Right forelimb (tissue), 1 donor: ENCODE measurements at regions not wholly inside any gene's neighbourhood (a gene's known extent, or its start where the extent isn't known, plus 50 kb on each side); places are given as distances from the start of the nearest gene placed in this dataset.

Experiments
- DNase-seq: peaks from one replicate; pipeline ENCODE4 v3.0.0-alpha.2; 2018

DNA sequence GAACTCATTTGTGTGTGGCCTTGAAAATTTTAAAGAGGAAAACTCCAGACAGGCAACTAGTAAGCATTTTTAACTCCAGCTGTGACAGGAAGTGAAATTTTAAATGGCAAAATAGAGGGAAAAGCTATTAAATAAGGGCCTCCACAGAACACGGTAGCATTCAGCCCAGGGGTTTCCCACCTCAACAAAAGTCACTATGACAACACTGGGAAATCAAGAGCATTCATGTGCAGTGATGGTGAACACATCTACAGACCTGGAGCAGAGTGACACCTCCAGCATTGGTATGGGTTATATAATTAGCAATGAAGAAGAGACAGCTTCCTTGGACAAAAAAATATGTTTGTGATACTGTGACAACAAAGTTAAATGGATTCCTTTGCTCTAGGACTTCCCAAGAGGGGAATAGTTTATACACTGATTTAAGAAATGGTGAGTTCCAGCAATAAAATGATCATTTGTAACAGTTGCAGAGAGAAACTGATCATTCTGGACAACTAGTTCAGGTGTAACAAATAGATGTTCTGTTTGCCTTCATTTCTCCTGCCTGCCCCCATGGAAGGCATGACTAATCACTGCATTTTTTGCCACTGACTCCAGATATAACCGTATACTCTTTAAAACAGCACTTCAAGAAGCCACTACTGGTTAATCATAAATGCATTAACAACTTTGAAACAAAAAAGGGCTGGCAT, 93.3 kb upstream of the SLC44A1 start:
- no peak for DNase-seq

DNA sequence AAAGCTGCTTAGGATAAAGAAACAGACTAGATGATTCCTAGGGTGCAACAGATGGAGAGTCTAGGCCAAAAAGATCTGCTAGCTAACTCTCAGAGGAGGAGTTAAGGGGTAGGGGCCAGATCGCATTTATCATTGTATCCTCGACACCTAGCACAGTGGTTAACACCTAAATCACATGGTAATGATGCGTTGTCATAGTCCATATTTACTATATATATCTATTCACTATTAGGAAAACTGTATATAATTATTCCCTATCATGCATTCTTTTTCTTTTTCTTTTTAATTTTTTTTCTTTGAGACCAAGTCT, 92.8 kb upstream of the SLC44A1 start:
- DNase-seq: no peak

DNA sequence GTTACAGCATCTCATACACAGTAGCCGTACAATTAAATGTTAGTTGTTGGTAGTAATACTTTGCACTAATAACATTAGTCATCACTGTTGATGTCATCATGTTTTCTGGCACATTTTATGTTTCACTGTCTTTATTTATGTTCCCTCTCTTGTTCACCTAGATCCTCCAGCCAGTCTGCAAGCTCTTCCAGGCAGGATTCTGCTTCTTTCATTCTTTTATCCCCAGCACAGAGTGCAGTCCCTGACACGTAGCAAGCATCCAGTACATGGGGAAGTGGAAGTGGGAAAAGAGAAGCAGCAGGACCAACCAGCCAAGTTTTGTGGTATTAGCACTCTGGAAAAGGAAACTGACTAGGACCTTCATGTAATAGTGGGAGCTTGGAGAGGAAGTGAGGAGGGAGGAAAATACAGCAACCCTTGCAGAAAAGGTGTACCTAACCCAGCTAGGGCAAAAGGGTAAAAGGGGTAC, 89.7 kb upstream of the SLC44A1 start:
- DNase-seq: no peak

DNA sequence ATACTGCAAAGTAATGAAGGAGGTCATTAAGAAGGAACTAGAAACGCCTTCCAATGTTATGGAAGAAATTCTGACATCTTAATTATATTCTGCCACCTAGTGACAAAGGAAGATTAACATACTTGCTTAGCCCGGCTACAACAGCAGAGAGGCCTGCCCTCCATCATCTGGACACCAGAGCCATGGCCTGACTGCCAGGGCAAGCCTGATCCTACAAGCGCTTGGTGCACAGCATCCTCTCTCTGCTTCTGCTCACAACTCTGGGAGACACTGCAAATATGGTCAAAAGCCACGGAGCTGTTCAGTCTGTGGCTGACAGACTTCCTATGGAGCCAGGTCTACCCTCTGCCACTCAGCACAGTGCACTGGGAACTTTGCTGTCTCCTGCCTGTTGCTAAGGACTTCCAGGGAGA, 87.3 kb upstream of the SLC44A1 start:
- peak; percentile 56 for DNase-seq

DNA sequence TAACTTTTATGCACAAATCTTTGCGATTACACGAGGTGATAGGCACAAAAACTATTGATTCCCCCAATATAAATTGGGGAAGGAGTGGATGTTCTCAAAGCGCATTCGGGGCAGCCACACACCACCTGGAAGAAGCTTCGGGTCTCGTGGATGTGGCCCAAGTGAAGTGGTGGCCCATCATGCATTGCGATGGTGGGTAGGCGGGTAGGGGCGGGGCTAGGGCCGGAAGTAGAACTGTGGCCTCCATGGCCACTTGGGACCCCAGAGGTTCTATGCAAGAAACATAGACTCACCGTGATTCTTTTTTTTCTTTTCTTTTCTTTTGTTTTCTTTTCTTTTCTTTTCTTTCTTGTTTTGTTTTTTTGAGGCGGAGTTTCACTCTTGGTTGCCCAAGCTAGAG, 86.4 kb upstream of the SLC44A1 start:
- no peak for DNase-seq

DNA sequence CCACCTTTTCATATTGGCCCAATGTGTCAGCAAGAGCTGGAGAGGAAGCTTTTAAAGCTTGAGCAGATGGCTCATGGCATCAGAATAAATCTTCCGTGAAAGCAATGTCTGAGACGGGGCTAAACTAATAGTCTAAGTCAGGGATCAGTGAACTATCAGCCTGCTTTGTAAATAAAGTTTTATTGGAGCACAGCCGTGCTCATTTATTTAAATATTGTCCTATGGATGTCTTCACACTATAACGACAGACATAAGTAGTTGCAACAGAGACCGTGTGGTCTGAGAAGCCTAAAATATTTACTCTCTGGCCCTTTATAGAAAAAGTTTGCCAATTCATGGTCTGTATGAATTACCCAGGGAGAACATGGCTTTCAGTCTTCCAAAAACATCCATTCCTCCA, 85.6 kb upstream of the SLC44A1 start:
- DNase-seq: no peak

DNA sequence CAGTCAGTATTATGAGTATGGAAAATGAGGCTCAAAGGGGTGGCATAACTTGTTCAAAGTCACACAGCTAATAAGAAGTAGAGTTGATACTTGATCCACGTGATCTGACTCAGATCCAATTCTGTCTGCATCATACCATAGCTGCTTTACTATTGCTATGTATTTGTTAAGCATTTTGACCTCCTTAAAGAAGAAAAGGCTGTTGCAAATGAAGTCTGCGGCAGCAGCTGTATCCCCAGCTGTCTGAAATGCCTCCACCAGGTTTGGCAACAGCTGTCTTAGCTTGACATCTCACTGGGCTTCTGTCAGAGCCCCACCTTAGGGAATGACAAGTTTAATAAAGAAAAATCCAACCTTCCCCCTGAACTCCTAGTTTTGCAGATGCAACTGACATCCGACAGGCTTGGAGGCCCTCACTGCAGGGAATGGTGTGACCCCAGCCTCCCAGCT, 75.6 kb upstream of the SLC44A1 start:
- no peak for DNase-seq

GRCh38 chr9:105171076-105171475, 73.4 kb upstream of the SLC44A1 start:
- no peak for DNase-seq

- DNase-seq: no peak
Observed at GRCh38 chr9:105171589-105171988, 72.9 kb upstream of the SLC44A1 start.

- no peak for DNase-seq
Observed at GRCh38 chr9:105172436-105172835, 72.0 kb upstream of the SLC44A1 start.

DNA sequence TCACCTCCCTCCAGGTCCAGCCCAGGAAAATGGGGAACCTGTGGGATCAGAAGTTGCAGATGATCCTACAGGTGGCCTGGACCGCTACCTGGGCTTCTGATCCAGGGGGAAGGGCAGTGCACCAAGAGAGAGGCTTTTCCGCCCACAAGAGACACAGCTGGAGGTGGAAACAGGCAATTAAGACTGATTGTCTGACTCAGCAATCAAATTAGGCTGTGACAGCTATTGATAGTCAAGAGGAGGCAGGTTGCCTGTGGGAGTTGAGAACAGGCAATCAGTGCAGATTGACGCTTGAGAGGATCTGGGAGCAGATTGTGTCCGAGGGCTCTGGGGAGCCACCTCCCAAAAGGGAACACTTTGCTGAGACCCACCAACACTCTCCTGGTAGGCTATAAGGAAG, 71.1 kb upstream of the SLC44A1 start:
- no peak for DNase-seq

DNA sequence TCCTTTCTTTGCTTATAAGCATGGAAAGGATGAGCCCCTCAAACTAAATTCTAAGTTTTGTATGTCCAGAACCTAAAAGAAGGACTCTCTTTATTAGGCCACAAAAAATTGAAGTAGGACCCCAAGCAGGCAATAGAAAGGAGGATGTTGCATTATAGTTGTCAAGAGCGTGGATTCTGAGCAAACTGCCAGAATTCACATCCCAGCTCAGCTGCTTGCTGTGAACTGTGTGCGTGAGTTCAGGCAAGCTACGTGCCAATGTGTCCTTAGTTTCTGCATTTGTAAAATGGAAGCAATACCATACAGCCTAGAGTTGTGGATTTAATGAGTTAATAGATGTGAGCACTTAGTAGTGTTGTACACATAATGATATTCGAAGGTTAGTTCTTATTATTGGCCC, 70.6 kb upstream of the SLC44A1 start:
- no peak for DNase-seq

DNA sequence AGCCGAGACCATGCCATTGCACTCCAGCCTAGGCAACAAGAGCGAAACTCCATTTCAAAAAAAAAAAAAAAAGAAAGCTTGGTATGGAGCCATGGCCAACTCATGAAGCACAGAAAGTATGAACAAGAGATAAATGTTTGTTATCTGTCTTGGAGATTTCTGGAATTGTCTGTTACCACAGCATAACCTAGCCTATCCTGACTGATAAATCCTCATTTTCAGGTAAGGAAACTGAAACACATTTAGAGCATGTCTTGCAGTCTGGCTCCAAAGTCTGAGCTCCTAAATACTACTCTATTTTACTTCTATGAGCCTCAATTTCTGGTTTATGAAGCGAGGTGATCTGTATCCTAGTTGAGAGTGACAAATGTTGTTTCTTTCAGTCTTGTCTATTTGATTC, 68.3 kb upstream of the SLC44A1 start:
- DNase-seq: no peak

DNA sequence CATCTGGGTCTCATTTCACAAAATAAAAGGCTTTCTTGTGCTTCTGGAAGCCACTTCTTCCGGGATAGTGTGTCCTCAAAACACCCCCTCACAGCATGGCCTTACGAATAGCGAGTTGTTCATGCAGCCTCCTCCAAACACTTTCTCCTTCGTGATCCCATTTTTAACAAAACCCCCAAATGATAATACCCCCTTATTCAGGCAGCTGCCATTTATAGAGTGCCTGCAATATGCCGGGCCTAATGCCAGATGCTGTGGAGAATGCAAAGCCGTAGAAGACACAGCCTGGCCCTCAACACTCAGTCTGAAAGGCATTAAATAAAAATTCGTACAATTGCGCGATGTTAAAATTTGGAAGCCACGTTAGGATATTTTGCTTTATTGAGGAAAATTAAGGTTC, 66.4 kb upstream of the SLC44A1 start:
- no peak for DNase-seq

GRCh38 chr9:105187781-105188180, 56.7 kb upstream of the SLC44A1 start:
- no peak for DNase-seq

DNA sequence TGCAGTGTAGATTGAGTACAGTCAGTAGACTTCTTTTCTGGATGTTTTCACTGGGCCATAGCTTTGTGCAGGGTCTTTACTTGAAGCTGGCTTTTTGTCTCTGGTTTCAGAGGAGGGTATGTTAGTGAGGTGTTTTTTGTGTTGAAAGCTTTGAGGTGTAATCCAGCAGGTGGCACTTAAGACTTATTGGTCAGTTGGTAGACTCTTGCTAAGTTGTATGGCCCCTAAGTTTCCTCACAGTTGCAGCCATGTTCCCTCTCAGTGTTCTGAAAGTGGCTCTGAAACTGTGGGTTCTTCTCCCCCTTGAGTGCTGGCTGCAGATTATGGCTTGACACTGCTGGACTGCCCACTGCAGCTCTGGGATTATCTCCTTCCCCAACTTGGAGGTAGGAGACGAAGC, 55.7 kb upstream of the SLC44A1 start:
- no peak for DNase-seq

GRCh38 chr9:105191508-105192121, 52.8 kb upstream of the SLC44A1 start:
- DNase-seq: no peak

GRCh38 chr9:105193560-105193959, 50.9 kb upstream of the SLC44A1 start:
- DNase-seq: no peak

- no peak for DNase-seq
Observed at GRCh38 chr9:105194234-105194633, 50.2 kb upstream of the SLC44A1 start.
